H1 (cell line): ENCODE measurements at regions not wholly inside any gene's neighbourhood (a gene's known extent, or its start where the extent isn't known, plus 50 kb on each side); places are given as distances from the start of the nearest gene placed in this dataset.

ENCODE experiments used
- CTCF ChIA-PET: fragments of 300-600 bp; sonication (Branson Sonifier 250); formaldehyde crosslinking; loops from one replicate; lab custom pipeline; 2021; ENCODE audit not compliant: partially characterized antibody; lab: Charles Lee
- POLR2A ChIA-PET: fragments of 300-600 bp; sonication (Branson Sonifier 250); formaldehyde crosslinking; loops from one replicate; lab custom pipeline; 2021; ENCODE audit warnings: inconsistent platforms; ENCODE audit not compliant: partially characterized antibody; lab: Charles Lee
- DNase-seq, 2 experiments: peaks; one replicate each; pipeline versions ENCODE4 v3.0.0 to v3.0.0-alpha.2; 2010 to 2022; ENCODE audit warnings: low spot score in 2 of 2, low read depth in 1 of 2, mixed read lengths in 1 of 2
- FAIRE-seq: peaks from 2 replicates; lab custom pipeline; 2011; peaks lifted over from hg19 to GRCh38; lab: Jason Lieb, UNC
- H2AFZ ChIP-seq: 2 replicates; pipeline ENCODE4 v1.8.1; 2012; ENCODE audit warnings: low read length, inconsistent platforms
- H2AK5ac ChIP-seq: 2 replicates; pipeline ENCODE4 v1.6.1; 2013; ENCODE audit warnings: low read depth, low read length
- H2BK120ac ChIP-seq: replicated peaks from 2 replicates; pipeline ENCODE3; 2013; ENCODE audit warnings: low read depth, low read length, inconsistent platforms
- H2BK12ac ChIP-seq: 2 replicates; pipeline ENCODE4 v1.6.1; 2013; ENCODE audit warnings: low read depth, low read length
- H2BK15ac ChIP-seq: 2 replicates; pipeline ENCODE4 v1.6.1; 2013; ENCODE audit warnings: low read length
- H2BK20ac ChIP-seq: 2 replicates; pipeline ENCODE4 v1.6.1; 2013; ENCODE audit warnings: low read length
- H2BK5ac ChIP-seq: 2 replicates; pipeline ENCODE4 v1.6.1; 2013; ENCODE audit warnings: low read depth, low read length
- H3K14ac ChIP-seq: 2 replicates; pipeline ENCODE4 v1.6.1; 2013; ENCODE audit warnings: inconsistent platforms; ENCODE audit not compliant: insufficient read length
- H3K18ac ChIP-seq: 2 replicates; pipeline ENCODE4 v1.6.1; 2013; ENCODE audit warnings: low read length; ENCODE audit errors: extremely low read depth
- H3K23ac ChIP-seq: 2 replicates; pipeline ENCODE4 v1.6.1; 2013; ENCODE audit warnings: inconsistent platforms; ENCODE audit not compliant: insufficient read length
- H3K23me2 ChIP-seq: 2 replicates; pipeline ENCODE4 v1.6.1; 2013; ENCODE audit warnings: low read depth, low read length
- H3K27ac ChIP-seq: 2 replicates; pipeline ENCODE4 v1.6.1; 2011; ENCODE audit warnings: low read depth, low read length, inconsistent platforms
- H3K27me3 ChIP-seq, 4 experiments: replicated peaks in 1 of 4; 1 replicate in 1 of 4; 2 replicates in 3 of 4; pipeline versions ENCODE4 v1.6.1 to v1.8.1; 2011 to 2013; ENCODE audit warnings: low read length in 3 of 4, mild to moderate bottlenecking in 3 of 4, inconsistent platforms in 2 of 4, mixed read lengths in 2 of 4, moderate library complexity in 1 of 4; ENCODE audit not compliant: control insufficient read depth in 3 of 4, insufficient read depth in 3 of 4; ENCODE audit errors: extremely low read depth in 1 of 4
- H3K36me3 ChIP-seq, 4 experiments: 2 replicates each; pipeline versions ENCODE4 v1.6.1 to v1.8.1; 2011 to 2013; ENCODE audit warnings: mild to moderate bottlenecking in 4 of 4, low read length in 3 of 4, moderate library complexity in 2 of 4, control low read depth in 1 of 4, inconsistent platforms in 1 of 4; ENCODE audit not compliant: insufficient read depth in 4 of 4, control insufficient read depth in 2 of 4
- H3K4ac ChIP-seq: replicated peaks from 2 replicates; pipeline ENCODE3; 2013; ENCODE audit warnings: low read length, low read depth, mixed read lengths, inconsistent platforms; ENCODE audit not compliant: insufficient read length
- H3K4me1 ChIP-seq, 4 experiments: replicated peaks in 1 of 4; 1 replicate in 1 of 4; 2 replicates in 3 of 4; pipeline versions ENCODE4 v1.6.1 to v1.8.1; 2011 to 2013; ENCODE audit warnings: low read length in 3 of 4, inconsistent platforms in 2 of 4, mixed read lengths in 1 of 4; ENCODE audit not compliant: insufficient read depth in 4 of 4, control insufficient read depth in 3 of 4
- H3K4me2 ChIP-seq, 2 experiments: 2 replicates each; pipeline versions ENCODE4 v1.6.1 to v1.8.1; 2011 to 2013; ENCODE audit warnings: low read depth in 2 of 2, low read length in 2 of 2, control low read depth in 1 of 2, inconsistent platforms in 1 of 2, mild to moderate bottlenecking in 1 of 2; ENCODE audit not compliant: insufficient read depth in 1 of 2
- H3K4me3 ChIP-seq, 4 experiments: fragments of 200-600, 300-600 bp in 1 of 4; sonication (generic), shearing (Covaris generic), sonication (Bioruptor Twin) in 1 of 4; 2 replicates each; pipeline versions ENCODE4 v1.5.1 to v1.8.1; 2011 to 2016; ENCODE audit warnings: low read length in 4 of 4, low read depth in 3 of 4, control low read depth in 2 of 4, inconsistent platforms in 2 of 4, mild to moderate bottlenecking in 2 of 4, mixed read lengths in 1 of 4, moderate library complexity in 1 of 4; ENCODE audit not compliant: insufficient read depth in 2 of 4; ENCODE audit errors: extremely low read depth in 1 of 4
- H3K56ac ChIP-seq: replicated peaks from 2 replicates; pipeline ENCODE3; 2013; ENCODE audit warnings: low read depth, mild to moderate bottlenecking, mixed read lengths, low read length, inconsistent platforms; ENCODE audit not compliant: insufficient read length
- H3K79me1 ChIP-seq: 2 replicates; pipeline ENCODE4 v1.6.1; 2013; ENCODE audit warnings: low read depth, low read length, control low read depth
- H3K79me2 ChIP-seq, 2 experiments: 2 replicates each; pipeline versions ENCODE4 v1.6.1 to v1.8.1; 2012 to 2013; ENCODE audit warnings: low read length in 2 of 2, mild to moderate bottlenecking in 2 of 2, inconsistent platforms in 1 of 2; ENCODE audit not compliant: insufficient read depth in 2 of 2, control insufficient read depth in 1 of 2
- H3K9ac ChIP-seq, 4 experiments: replicated peaks in 1 of 4; 1 replicate in 1 of 4; 2 replicates in 3 of 4; pipeline versions ENCODE4 v1.6.1 to v1.8.1; 2011 to 2013; ENCODE audit warnings: low read depth in 3 of 4, low read length in 3 of 4, control low read depth in 2 of 4, mild to moderate bottlenecking in 2 of 4, moderate library complexity in 2 of 4, inconsistent platforms in 1 of 4; ENCODE audit errors: extremely low read depth in 1 of 4
- H3K9me3 ChIP-seq, 2 experiments: 2 replicates each; pipeline versions ENCODE4 v1.6.1 to v1.8.1; 2012 to 2013; ENCODE audit warnings: mild to moderate bottlenecking in 2 of 2, moderate library complexity in 2 of 2, control low read depth in 1 of 2, inconsistent platforms in 1 of 2, low read depth in 1 of 2, low read length in 1 of 2, mixed read lengths in 1 of 2; ENCODE audit not compliant: insufficient read depth in 2 of 2
- H4K20me1 ChIP-seq, 2 experiments: replicated peaks in 1 of 2; 2 replicates each; pipeline versions ENCODE3 to v1.8.1; 2011 to 2013; ENCODE audit warnings: inconsistent platforms in 2 of 2, low read length in 2 of 2, mild to moderate bottlenecking in 1 of 2; ENCODE audit not compliant: insufficient read depth in 2 of 2, control insufficient read depth in 1 of 2
- H4K5ac ChIP-seq: 2 replicates; pipeline ENCODE4 v1.6.1; 2013; ENCODE audit warnings: low read length, low read depth, mixed read lengths, inconsistent platforms; ENCODE audit not compliant: insufficient read length
- H4K8ac ChIP-seq: 2 replicates; pipeline ENCODE4 v1.8.0; 2013; ENCODE audit warnings: mild to moderate bottlenecking, moderate library complexity, low read length, inconsistent platforms; ENCODE audit not compliant: insufficient read depth; ENCODE audit errors: extremely low read depth
- H4K91ac ChIP-seq: replicated peaks from 2 replicates; pipeline ENCODE3; 2013; ENCODE audit warnings: low read length, mixed read lengths, inconsistent platforms; ENCODE audit not compliant: insufficient read length
- ASH2L ChIP-seq: fragments of 200-600, 300-600 bp; sonication (generic); IDR thresholded peaks from one replicate; pipeline ENCODE4 v1.7.1; 2017; ENCODE audit warnings: low read length
- JUN ChIP-seq: IDR thresholded peaks from 2 replicates; pipeline ENCODE4 v1.6.1; 2011; ENCODE audit warnings: low read depth, mild to moderate bottlenecking, improper control_type of control experiment, low read length
- WGBS, 2 experiments: shearing (Covaris generic) in 1 of 2; methylation state at CpG; one replicate each; pipeline versions ENCODE4 v1.1.6 to v1.1.7; 2013 to 2015; ENCODE audit warnings: low lambda C conversion rate in 2 of 2, mixed read lengths in 2 of 2, inconsistent platforms in 1 of 2, low coverage in 1 of 2, missing lambda C conversion rate in 1 of 2; ENCODE audit not compliant: insufficient replicate concordance in 2 of 2, insufficient coverage in 1 of 2, insufficient read length in 1 of 2; ENCODE audit errors: extremely low coverage in 1 of 2, missing lambda C conversion rate in 1 of 2; 5-methylcytosine and 5-hydroxymethylcytosine counted together

DNA sequence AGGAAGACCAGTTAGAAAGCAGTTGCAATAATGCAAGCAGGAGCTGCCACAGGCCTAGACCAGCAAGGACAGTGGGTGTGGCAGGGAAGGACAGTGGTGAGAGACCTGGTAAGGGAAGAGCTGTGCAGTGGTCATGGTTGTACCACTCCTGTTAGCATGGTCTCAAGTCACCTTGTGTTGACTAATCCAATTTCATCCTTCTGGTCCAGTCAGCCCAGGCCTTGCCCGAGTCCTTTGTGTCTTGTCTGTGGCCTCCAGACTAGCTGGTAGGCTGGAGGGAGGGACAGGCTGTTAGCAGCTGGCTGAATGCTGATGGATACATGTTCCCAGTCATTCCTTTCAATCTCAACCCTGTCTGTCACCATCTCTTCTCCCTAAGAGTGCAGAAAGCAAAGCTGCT lies 54.1 kb upstream of the BRD7 start:
- H3K27ac ChIP-seq: no peak overlapping the region
- whole genome bisulfite sequencing, 2 experiments: 87% methylated on average over 1 of the region's 1 CpG; no CpG with 5 or more reads in 1 of the 2 experiments
- no peak overlapping the region for H2AK5ac ChIP-seq
- no peak overlapping the region for H2BK5ac ChIP-seq
- no peak overlapping the region for H3K4me3 ChIP-seq
- TF ChIP-seq JUN (no peak), ASH2L (no peak)
- no peak overlapping the region for H3K56ac ChIP-seq
- no peak overlapping the region for H4K91ac ChIP-seq
- no peaks in the 10 kb centered on the region for H3K36me3 ChIP-seq
- no peak overlapping the region for H3K18ac ChIP-seq
- no peak for DNase-seq
- H3K4me2 ChIP-seq: no peak overlapping the region
- H3K23ac ChIP-seq: no peak overlapping the region
- H3K4ac ChIP-seq: no peak overlapping the region
- H2AFZ ChIP-seq: 0 out of 2 replicates have a peak overlapping the region, but pooled peaks have one; percentile 26
- no peak overlapping the region for H4K5ac ChIP-seq
- FAIRE-seq: no peak
- no peaks in the 10 kb centered on the region for H3K79me2 ChIP-seq
- no peak overlapping the region for H2BK12ac ChIP-seq
- H2BK15ac ChIP-seq: no peak overlapping the region
- H3K27me3 ChIP-seq: no peaks in the 10 kb centered on the region
- no peaks in the 10 kb centered on the region for H4K20me1 ChIP-seq
- no peak overlapping the region for H2BK20ac ChIP-seq
- H2BK120ac ChIP-seq: no peak overlapping the region
- peaks cover 10 to 15% of the 10 kb centered on the region in 2 experiments for H3K9me3 ChIP-seq
- CTCF ChIA-PET: interaction anchor here (1.2 kb wide), 1 partner anchor 9 kb away, joined by 3 read pairs; no protein-coding TSS in a partner anchor
- H3K79me1 ChIP-seq: no peaks in the 10 kb centered on the region
- no peak overlapping the region for H3K9ac ChIP-seq
- no peak overlapping the region for H4K8ac ChIP-seq
- POLR2A ChIA-PET: interaction anchor here (0.7 kb wide), 1 partner anchor 11 kb away, joined by 3 read pairs; no protein-coding TSS in a partner anchor
- H3K23me2 ChIP-seq: 0 out of 2 replicates have a peak, but pooled peaks cover 2% of the 10 kb centered on the region
- H3K14ac ChIP-seq: no peak overlapping the region
- H3K4me1 ChIP-seq: no peaks in the 10 kb centered on the region
